Colonic mucosa (tissue), 4 donors: ENCODE measurements at regions not wholly inside any gene's neighbourhood (a gene's known extent, or its start where the extent isn't known, plus 50 kb on each side); places are given as distances from the start of the nearest gene placed in this dataset.

Source experiments
- DNase-seq: peaks from one replicate; pipeline ENCODE4 v3.0.0-alpha.2; 2020
- H3K27ac ChIP-seq: fragments of 200-600 bp; one replicate; pipeline ENCODE4 v1.8.0; 2021
- H3K27me3 ChIP-seq: fragments of 200-600 bp; one replicate; pipeline ENCODE4 v1.8.0; 2021
- H3K36me3 ChIP-seq: fragments of 200-600 bp; one replicate; pipeline ENCODE4 v1.8.0; 2021
- H3K4me1 ChIP-seq: fragments of 200-600 bp; one replicate; pipeline ENCODE4 v1.8.0; 2021; ENCODE audit warnings: mild to moderate bottlenecking
- H3K4me3 ChIP-seq: fragments of 200-600 bp; one replicate; pipeline ENCODE4 v1.8.0; 2021
- H3K9ac ChIP-seq, 2 donors: one replicate each; pipeline ENCODE4 v1.7.0; 2013; ENCODE audit warnings: control low read depth in 2 of 2, low read depth in 2 of 2, low read length in 2 of 2
- H3K9me3 ChIP-seq: fragments of 200-600 bp; one replicate; pipeline ENCODE4 v1.8.0; 2021
- intact Hi-C: fragments of 100-400 bp; cut with DNase I; formaldehyde crosslinking; loops from one replicate; pipeline ENCODE4 v1.14.1; 2022
- TF ChIP-seq, protein P1 (sequence below): fragments of 200-600 bp; IDR thresholded peaks from one replicate; pipeline ENCODE4 v1.8.0; 2022; ENCODE audit warnings: antibody characterized with exemption, mild to moderate bottlenecking
- donor health status: healthy.
- donor health status: DM: no; HTN: no; CAD: no.
- donor health status: DM: no; HTN: no; CAD: no.

GRCh38 chr1:177600321-177600720, 369.5 kb downstream of the SEC16B start:
- no peak for DNase-seq
- TF ChIP-seq, protein P1, sequence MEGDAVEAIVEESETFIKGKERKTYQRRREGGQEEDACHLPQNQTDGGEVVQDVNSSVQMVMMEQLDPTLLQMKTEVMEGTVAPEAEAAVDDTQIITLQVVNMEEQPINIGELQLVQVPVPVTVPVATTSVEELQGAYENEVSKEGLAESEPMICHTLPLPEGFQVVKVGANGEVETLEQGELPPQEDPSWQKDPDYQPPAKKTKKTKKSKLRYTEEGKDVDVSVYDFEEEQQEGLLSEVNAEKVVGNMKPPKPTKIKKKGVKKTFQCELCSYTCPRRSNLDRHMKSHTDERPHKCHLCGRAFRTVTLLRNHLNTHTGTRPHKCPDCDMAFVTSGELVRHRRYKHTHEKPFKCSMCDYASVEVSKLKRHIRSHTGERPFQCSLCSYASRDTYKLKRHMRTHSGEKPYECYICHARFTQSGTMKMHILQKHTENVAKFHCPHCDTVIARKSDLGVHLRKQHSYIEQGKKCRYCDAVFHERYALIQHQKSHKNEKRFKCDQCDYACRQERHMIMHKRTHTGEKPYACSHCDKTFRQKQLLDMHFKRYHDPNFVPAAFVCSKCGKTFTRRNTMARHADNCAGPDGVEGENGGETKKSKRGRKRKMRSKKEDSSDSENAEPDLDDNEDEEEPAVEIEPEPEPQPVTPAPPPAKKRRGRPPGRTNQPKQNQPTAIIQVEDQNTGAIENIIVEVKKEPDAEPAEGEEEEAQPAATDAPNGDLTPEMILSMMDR: no peak
- H3K27me3 ChIP-seq: no peaks in the 10 kb centered on the region

GRCh38 chr1:177597393-177597792, 372.5 kb downstream of the SEC16B start:
- no peaks in the 10 kb centered on the region for H3K4me1 ChIP-seq
- no peaks in the 10 kb centered on the region for H3K9me3 ChIP-seq
- H3K36me3 ChIP-seq: no peaks in the 10 kb centered on the region
- H3K9ac ChIP-seq: no peak overlapping the region
- H3K27me3 ChIP-seq: no peaks in the 10 kb centered on the region
- no peak for DNase-seq
- H3K4me3 ChIP-seq: no peak overlapping the region
- TF ChIP-seq, protein P1: no peak
- intact Hi-C loops: no loop called here
- no peak overlapping the region for H3K27ac ChIP-seq

More at GRCh38 chr1:177600321-177600720, 369.5 kb downstream of the SEC16B start:
- H3K27ac ChIP-seq: no peak overlapping the region
- H3K4me3 ChIP-seq: no peak overlapping the region
- H3K4me1 ChIP-seq: no peaks in the 10 kb centered on the region
- H3K9ac ChIP-seq: no peak overlapping the region
- H3K36me3 ChIP-seq: no peaks in the 10 kb centered on the region
- H3K9me3 ChIP-seq: no peaks in the 10 kb centered on the region
- intact Hi-C loops: no loop called here

- Histone ChIP-seq H3K9ac (no peak overlapping the region), H3K4me3 (no peak overlapping the region), H3K36me3 (no peaks in the 10 kb centered on the region), H3K27me3 (no peaks in the 10 kb centered on the region), H3K9me3 (no peaks in the 10 kb centered on the region), H3K27ac (no peak overlapping the region), H3K4me1 (no peaks in the 10 kb centered on the region)
- no peak for DNase-seq
- TF ChIP-seq, protein P1: no peak
- intact Hi-C loops: no loop called here
Measured at GRCh38 chr1:177596485-177596884, 373.4 kb downstream of the SEC16B start.

GRCh38 chr1:177593105-177593504, 376.8 kb downstream of the SEC16B start:
- no peaks in the 10 kb centered on the region for H3K9me3 ChIP-seq
- no peak overlapping the region for H3K27ac ChIP-seq
- no peaks in the 10 kb centered on the region for H3K27me3 ChIP-seq
- no peak for DNase-seq
- H3K36me3 ChIP-seq: no peaks in the 10 kb centered on the region
- H3K4me1 ChIP-seq: no peaks in the 10 kb centered on the region
- no peak overlapping the region for H3K9ac ChIP-seq
- no peak overlapping the region for H3K4me3 ChIP-seq
- intact Hi-C loops: no loop called here
- TF ChIP-seq, protein P1: no peak

- no peaks in the 10 kb centered on the region for H3K36me3 ChIP-seq
- H3K4me1 ChIP-seq: no peaks in the 10 kb centered on the region
- no peaks in the 10 kb centered on the region for H3K9me3 ChIP-seq
- no peak overlapping the region for H3K27ac ChIP-seq
- H3K4me3 ChIP-seq: no peak overlapping the region
- DNase-seq: no peak
- no peaks in the 10 kb centered on the region for H3K27me3 ChIP-seq
- TF ChIP-seq, protein P1: no peak
- intact Hi-C loops: no loop called here
- H3K9ac ChIP-seq: no peak overlapping the region
Measured at GRCh38 chr1:177592624-177593023, 377.2 kb downstream of the SEC16B start.

GRCh38 chr1:177591155-177591554, 378.7 kb downstream of the SEC16B start:
- Histone ChIP-seq H3K27me3 (no peaks in the 10 kb centered on the region), H3K9ac (no peak overlapping the region), H3K27ac (no peak overlapping the region), H3K36me3 (no peaks in the 10 kb centered on the region), H3K4me3 (no peak overlapping the region), H3K4me1 (no peaks in the 10 kb centered on the region), H3K9me3 (no peaks in the 10 kb centered on the region)
- intact Hi-C loops: no loop called here
- DNase-seq: no peak
- TF ChIP-seq, protein P1: no peak
